AG10803 (cell line): ENCODE measurements at regions not wholly inside any gene's neighbourhood (a gene's known extent, or its start where the extent isn't known, plus 50 kb on each side); places are given as distances from the start of the nearest gene placed in this dataset.

Experiments used
- DNase-seq: peaks from one replicate; pipeline ENCODE4 v3.0.0; 2010; ENCODE audit warnings: low read depth
- H3K4me3 ChIP-seq: 2 replicates; pipeline ENCODE4 v1.5.1; 2011; ENCODE audit warnings: mild to moderate bottlenecking, low read length, control low read depth
- CTCF ChIP-seq: conservative IDR thresholded peaks from 2 replicates; pipeline ENCODE4 v1.5.1; 2011; ENCODE audit warnings: mild to moderate bottlenecking, low read length, control low read depth, inconsistent platforms

DNA sequence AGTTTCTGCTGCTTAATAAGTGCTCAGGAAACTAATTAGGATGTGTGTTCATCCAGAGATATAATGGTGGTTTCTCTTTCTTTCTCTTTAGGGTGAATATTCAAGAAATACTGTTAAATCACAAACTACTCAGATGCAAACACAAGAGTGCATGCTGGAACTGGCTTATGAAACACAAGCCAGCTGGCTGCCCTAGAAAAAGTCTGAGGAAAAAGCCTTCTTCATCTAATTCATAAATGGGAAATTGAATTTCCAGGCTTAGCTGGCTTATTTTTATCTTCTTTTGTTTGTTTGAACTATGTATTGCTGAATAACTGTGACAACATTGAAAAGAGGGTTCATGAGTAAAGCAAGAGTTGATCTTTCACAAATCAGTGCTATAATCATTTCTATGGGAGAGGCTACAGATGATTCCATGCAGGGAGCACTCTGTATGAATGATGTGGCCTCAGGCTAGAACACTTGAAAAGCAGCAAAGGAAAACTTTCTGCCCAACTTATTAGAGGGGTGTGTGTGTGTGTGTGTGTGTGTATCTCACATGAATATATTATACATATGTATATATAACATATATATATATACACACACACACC, 69.8 kb upstream of the SCEL start:
- TF ChIP-seq CTCF = no peak
- no peak overlapping the region for H3K4me3 ChIP-seq
- no peak for DNase-seq

GRCh38 chr13:77460195-77460594, 75.3 kb upstream of the SCEL start:
- TF ChIP-seq CTCF = no peak
- no peak for DNase-seq
- H3K4me3 ChIP-seq = no peak overlapping the region

- TF ChIP-seq CTCF = no peak
These were observed 75.9 kb upstream of the SCEL start for GRCh38 chr13:77459592-77459991.

DNA sequence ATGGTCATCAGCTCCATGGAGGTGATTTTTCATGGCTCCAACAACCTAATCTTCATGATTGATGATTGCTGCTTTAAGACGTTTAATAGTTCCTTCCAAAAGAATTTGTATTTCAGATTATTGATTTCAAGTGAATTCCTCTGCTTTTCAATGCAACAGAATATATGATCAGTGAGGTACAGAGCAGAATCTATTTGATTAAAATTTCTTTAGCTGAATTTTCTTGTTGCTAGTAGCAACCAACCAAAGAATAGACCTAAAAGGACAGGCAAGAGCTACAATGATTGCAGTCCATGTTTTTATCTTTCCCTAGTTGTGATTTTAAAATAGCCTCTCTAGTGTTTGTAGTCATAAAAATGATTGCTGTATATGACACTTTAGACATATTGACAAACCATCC, 76.8 kb upstream of the SCEL start:
- no peak for DNase-seq
- H3K4me3 ChIP-seq = no peak overlapping the region
- no peak for TF ChIP-seq CTCF

More at GRCh38 chr13:77459592-77459991, 75.9 kb upstream of the SCEL start:
- no peak overlapping the region for H3K4me3 ChIP-seq
- DNase-seq = no peak

DNA sequence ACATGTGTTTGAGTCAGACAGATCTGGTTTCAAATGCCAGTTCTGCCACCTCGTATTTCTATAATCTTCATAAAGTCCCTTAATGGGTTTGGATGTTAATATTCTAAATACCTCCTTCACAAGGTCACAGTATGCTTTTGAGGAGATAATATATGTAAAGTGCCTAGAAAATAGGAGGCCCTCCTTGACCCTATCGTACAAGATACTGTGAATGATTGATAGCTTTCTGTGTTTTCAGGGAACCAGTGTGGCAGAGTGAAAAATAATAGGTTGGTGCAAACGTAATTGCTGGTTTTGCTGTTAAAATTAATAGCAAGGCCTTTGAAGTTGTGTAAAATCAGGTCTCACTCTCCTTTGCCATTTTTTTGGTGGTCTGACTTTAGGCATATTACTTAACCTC, 77.5 kb upstream of the SCEL start:
- TF ChIP-seq CTCF = no peak
- no peak for DNase-seq
- no peak overlapping the region for H3K4me3 ChIP-seq

DNA sequence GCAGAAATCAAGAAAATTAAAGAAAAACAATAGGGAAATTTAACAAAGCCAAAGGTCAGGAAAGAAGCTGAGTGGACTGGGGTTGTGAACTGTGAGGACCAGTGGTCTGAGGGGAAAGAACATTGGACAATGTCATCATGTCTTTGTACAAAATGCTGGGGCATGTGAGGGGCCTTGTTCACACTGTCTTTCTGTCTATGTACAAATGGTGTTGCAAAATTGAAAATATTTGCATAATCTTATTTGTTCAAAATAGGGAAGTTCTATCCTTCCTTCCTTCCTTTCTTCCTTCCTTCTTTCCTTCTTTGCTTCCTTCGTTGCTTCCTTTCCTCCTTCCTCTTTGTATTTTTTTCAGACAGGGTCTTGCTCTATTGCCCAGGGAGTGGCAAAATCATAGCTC, 79.2 kb upstream of the SCEL start:
- DNase-seq = no peak
- H3K4me3 ChIP-seq = no peak overlapping the region
- TF ChIP-seq CTCF = no peak

DNA sequence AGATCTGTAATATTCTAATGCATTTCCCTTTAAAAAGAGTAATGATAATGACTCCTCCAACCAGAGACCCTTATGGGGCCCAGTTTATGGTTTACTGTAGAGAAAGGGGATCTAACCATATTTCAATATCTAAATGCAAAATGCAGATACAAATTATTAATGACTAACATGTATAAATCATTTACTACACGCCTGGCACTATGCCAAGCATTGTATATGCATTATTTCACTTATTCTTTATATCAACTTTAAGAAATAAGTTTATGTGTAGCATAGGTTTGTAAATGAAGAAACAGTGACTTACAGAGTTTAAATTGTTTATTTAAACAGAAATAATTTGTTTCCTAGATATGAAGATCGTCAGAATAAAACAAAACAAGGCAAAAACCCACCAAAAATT, 86.2 kb upstream of the SCEL start:
- H3K4me3 ChIP-seq = no peak overlapping the region
- no peak for DNase-seq
- TF ChIP-seq CTCF = no peak
